GM21825 (cell line): ENCODE measurements at regions not wholly inside any gene's neighbourhood (a gene's known extent, or its start where the extent isn't known, plus 50 kb on each side); places are given as distances from the start of the nearest gene placed in this dataset.

ENCODE experiments used
- ATAC-seq: cut with Tn5 transposase; IDR thresholded peaks from one replicate; pipeline ENCODE4 v1.9.1; 2021; ENCODE audit warnings: mild to moderate bottlenecking, moderate library complexity; ENCODE audit not compliant: unreplicated experiment

- no peak for ATAC-seq
These were observed 139.3 kb upstream of the ID2 start for GRCh38 chr2:8542381-8543059.

GRCh38 chr2:8543060-8543382, 138.8 kb upstream of the ID2 start:
- ATAC-seq = peak; percentile 22

GRCh38 chr2:8543383-8544170, 138.3 kb upstream of the ID2 start:
- ATAC-seq = peak; percentile 70

DNA sequence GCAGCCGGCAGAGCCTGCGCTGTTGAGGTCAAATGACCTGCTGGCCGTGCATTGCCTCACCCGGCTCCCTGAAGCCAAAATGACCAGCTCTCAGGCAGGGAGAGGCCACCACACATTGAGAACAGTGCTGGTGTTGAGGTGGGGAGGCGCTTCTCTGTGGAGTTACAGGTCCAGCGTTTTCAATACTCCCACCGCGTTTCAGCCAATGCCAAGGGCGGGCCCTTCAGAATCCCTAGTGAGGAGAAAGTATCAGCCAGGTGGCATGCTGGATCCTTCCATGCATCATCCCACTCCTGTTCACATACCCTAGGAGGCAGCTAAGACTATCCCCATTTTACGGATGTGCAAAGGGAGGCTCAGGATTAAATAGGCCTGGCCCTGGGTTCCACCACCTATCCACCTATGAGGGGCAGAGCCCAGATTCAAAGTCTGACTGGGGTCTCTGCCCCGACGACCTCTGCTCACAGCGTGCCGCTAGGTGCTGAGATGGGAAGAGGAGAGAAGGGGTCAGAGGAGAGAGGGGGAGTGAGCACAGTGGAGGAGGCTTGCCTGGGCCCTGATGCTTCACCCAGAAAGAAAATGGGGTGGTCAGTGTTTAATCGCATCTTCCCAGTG, 137.6 kb upstream of the ID2 start:
- ATAC-seq = no peak

- ATAC-seq = peak; percentile 54
These were observed 136.8 kb upstream of the ID2 start for GRCh38 chr2:8544786-8545694.

DNA sequence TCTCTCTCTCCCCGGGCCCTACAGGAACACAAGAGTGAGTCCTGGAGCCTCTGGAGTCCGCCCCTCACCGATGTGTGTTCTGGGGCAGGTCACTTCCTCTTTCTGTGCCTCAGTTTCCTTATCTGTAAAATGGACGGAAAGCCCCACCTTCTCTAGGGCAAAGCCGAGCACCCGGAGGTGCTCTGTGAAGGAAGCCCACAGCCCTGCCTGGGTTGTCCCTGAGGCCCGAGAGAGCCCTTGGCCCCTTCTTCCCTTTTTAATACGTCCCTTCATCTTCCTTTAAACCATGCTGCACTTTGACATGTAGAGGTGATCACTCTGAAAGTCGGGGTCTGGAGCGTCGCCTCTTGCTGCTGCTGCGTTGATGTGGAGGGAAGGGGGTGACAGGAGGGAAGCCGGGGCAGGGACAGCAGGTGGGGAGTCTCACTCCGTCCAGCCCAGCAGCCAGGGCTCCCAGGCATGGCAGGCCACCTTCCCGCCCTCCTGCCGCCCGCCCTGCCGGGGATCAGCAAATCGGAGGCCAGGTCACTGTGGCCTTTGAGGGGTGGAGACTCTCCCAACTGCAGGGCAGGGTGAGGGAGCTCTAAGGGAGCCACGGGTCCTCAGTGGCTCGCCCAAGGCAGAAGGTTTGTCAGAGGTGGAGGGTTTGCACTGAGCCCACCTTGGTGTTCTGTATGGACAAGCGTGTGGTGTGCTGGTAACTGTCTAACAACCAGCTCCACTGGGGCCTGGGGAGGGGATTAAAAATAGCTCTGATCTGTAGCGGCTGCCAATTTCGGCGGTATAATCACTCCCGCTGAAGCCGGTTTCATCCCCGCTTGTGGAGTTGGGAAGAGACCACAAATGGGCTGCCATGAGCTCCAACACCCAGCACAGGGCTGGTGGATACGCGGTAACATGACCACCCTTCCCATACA, 135.9 kb upstream of the ID2 start:
- ATAC-seq = no peak

DNA sequence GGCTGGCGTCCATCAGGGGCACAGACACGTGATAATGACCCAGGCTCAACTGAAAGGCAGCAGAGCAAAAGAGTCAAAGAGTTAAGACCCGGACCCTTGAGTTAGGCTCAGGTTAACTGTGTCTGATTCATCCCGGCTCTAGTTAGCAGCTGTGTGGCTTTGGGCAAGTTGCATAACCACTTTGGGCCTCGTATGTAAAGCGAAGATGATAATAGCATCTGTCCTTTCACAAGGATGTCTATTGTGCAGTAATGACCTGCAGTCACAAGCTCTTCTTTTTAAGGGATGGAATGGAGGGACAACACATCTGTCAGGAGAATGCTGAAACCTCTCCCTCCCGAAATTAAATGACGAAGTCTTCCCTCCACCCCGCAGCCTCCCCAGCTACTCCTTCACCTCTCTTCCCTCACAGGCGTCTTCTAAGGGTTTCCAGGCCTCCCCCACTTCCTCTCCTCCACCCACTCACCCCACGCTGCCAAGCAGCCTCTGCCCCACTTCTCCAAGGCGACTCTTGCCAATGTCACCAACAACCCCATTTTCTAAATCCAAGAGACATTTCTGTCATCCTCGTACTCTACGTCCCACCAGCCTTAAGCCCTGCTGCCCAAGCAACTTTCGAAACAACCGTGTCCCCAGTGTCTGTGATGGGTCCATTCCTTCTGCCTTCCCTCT, 135.1 kb upstream of the ID2 start:
- no peak for ATAC-seq

- no peak for ATAC-seq
These were observed 134.4 kb upstream of the ID2 start for GRCh38 chr2:8547284-8548064.

DNA sequence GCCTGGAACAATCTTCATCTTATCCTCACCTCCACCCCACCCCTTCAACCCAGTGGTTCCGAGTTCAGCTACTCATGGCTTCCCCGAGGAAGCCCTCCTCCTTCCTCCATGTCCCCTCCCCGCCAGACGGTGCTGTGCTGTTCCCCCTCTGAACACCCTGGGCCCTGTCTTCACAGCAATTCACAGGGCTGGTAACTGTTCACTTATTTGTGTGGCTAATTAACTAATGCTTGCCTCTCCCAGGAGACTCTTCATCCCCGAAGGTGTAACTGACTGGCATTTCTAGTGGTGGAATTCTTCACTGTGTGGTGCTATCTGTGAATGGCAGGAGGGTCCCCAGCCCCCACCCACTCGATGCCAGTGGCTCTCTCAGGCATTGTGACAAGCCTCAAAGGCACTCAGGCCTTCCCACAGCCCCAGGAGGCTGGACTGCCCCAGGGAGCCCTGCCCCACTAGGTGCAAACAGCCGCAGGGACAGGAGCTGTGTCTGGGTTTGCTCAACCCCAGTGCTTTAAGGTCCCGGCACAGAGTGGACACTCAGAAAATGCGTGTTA, 133.7 kb upstream of the ID2 start:
- no peak for ATAC-seq

DNA sequence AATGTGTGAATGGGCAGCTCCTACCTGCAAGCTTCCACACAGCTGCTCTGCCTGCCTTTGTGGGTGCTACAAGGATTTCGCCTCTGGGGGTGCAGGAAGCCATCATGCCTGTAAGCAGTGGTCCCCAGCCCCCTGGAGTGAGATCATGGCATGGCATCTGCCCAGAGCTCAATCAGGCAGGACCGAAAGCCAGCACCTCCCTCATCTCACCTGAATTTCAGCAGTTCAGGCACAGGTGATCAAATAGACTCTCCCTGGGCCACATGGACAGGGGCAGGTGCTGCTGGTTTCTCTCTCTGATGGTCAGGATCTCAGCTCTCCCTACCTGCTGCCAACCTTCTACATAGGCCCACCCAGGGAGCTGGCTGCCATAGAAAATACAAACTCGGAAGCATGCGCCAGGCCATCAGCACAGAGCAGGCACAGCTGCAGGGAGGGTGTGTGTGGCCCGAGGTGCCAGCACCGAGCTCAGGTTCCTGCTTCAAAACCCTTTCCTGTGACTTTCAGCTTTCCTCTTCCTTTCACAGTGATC, 133.2 kb upstream of the ID2 start:
- ATAC-seq = no peak

DNA sequence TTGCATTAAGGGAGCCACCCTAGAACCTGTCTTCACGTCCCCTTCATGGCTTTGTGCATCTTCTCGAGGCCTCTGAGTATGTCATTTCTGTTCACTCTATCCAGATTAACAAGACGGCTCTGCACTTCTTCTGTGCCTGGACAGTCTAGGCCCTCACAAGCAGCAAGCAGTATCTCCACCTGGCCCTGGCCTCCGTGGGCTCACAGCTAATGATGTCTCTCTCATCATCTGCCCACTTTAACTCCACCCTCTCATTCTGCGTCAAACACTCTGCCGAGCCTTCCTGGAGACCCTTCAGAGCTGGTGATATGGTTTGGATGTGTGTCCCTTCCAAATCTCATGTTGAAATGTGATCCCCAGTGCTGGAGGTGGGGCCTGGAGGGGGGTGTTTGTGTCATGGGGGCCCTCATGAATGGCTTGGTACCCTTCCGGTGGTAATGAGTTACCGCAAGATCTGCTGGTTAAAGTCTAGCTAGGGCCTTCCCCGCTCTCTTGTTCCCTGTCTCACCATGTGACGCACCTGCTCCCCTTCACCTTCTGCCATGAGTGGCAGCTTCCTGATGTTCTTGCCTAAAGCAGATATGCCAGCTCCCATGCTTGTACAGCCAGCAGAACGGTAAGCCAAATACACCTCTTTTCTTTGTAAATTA, 132.5 kb upstream of the ID2 start:
- ATAC-seq = no peak

- ATAC-seq = no peak
These were observed 131.9 kb upstream of the ID2 start for GRCh38 chr2:8549942-8550341.

DNA sequence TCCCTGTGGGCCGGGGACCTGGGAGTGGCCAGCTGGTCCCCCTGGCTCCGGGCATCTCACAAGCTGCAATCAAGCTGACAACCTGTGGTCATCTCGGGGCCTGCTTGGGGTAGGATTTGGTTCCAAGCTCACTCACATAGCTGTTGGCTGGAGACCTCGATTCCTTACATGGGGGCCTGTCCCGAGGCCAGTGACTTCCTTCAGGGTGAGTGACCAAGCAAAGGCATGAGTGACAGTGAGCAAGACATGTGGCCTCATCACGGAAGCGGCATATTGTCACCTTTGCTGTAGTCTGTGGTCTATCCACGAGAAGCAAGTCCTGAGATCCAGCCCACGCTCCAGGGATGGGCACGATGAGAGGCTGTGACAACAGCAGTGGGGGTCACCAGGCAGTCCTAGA, 131.4 kb upstream of the ID2 start:
- no peak for ATAC-seq

DNA sequence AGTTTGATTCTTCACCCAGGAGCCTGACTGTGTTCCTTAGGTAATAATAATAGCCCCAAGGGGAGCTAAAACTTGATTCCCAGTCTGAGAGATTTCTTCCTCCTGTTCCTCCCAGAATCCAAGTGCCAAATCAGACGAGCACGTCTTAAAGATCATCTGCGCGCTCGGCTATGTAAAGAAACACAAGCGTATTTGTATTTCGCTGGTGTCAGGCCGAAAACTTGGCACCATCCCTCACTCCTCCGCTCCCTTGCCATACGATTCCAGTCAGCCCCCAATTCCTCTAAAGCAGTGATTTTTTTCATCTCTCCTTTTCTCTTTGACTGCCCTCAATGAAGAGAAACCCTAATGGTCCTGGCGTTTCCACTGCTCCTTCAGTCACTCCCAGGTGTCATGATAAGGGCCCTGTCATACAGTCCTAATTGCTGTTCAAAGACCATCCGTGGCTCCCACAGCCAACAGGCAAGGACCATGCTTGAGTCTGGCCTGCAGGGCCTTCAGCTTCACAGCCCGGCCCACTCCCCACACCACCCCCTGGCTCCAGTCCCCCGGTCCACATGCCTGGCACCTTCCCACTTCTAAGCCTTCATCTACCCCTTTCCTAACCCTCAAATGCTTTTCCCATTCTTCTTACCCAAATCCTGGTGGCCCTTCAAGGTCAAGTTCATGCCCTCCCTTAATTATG, 130.8 kb upstream of the ID2 start:
- ATAC-seq = no peak

DNA sequence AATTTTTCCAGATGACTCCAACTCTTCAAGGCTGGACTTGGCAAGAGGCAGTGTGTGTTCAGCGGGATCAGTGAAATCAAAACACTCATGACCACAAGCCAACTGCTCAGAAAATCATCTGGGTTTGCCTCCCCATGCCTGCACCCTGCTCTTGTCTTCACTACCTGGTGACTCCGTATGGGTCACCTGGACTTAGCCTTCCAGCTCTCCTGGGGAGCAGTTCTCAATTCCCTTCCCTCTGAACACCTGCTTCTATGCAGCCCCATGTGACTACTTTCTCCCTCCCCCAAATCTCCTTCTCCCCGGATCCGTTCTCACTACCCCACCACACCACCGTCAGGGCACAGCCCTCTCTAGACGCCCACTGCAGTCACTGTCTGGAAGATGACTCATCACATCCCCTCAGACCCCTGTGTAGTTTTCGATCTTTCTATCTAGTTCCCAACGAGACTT, 130.2 kb upstream of the ID2 start:
- ATAC-seq = peak; percentile 57

- ATAC-seq = peak; percentile 38
These were observed 129.5 kb upstream of the ID2 start for GRCh38 chr2:8552293-8552801.

DNA sequence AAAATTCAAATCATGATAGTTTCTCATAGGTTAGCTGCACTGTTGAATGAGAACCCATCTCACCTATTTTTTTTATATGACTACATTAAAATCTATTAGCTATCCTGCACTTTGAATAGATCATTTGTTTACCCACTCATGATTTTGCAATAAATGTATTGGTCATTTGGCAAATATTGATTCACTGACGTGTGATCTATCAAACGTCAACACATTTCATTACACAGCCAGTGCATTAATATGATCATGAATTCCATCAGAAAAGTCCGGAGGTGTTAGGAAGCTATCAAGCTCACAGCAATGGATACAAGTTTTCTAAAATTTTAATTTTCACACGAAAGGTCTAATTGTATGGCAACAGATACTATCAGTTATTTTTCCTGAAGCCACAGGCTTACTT, 128.2 kb upstream of the ID2 start:
- ATAC-seq = no peak
